Stimulated activated memory B cell treated with anti-CD40 and anti-IgM and Interleukin-4, amounts not matched to agents 10 μg/mL and 1 μg/mL and 100 μg/mL, for 72 hours (primary cell): ENCODE measurements at regions not wholly inside any gene's neighbourhood (a gene's known extent, or its start where the extent isn't known, plus 50 kb on each side); places are given as distances from the start of the nearest gene placed in this dataset.
"Not testable (repeated sequence)": the region's sequence is repeated elsewhere in the genome, so short reads cannot be mapped to it uniquely, and the experiment has no call there.

ENCODE experiments used
- ATAC-seq: fragments of 150-1000 bp; cut with Tn5 transposase; 2 replicates; pipeline ENCODE4 v1.10.0; 2021
- H3K27ac Mint-ChIP-seq: one replicate; pipeline ENCODE4 v1.8.0; 2022; ENCODE audit warnings: mild to moderate bottlenecking, mixed read lengths
- H3K27me3 Mint-ChIP-seq: one replicate; pipeline ENCODE4 v1.8.0; 2022; ENCODE audit warnings: mixed read lengths
- H3K36me3 Mint-ChIP-seq: one replicate; pipeline ENCODE4 v1.8.0; 2022; ENCODE audit warnings: mixed read lengths
- H3K4me1 Mint-ChIP-seq: one replicate; pipeline ENCODE4 v1.8.0; 2022; ENCODE audit warnings: mixed read lengths
- H3K4me3 Mint-ChIP-seq: one replicate; pipeline ENCODE4 v1.8.0; 2022; ENCODE audit warnings: mild to moderate bottlenecking, moderate library complexity, mixed read lengths
- H3K9me3 Mint-ChIP-seq: one replicate; pipeline ENCODE4 v1.8.0; 2022; ENCODE audit warnings: mixed read lengths

GRCh38 chr20:30921286-30922071 lies 336.0 kb upstream of the DEFB115 start:
- H3K27me3 Mint-ChIP-seq = no peaks in the 10 kb centered on the region
- H3K9me3 Mint-ChIP-seq = peaks cover 13% of the 10 kb centered on the region
- no peaks in the 10 kb centered on the region for H3K36me3 Mint-ChIP-seq
- peak; percentile 58 for ATAC-seq
- H3K27ac Mint-ChIP-seq = no peak overlapping the region
- H3K4me3 Mint-ChIP-seq = no peak overlapping the region
- no peaks in the 10 kb centered on the region for H3K4me1 Mint-ChIP-seq

- peaks cover 16% of the 10 kb centered on the region for H3K9me3 Mint-ChIP-seq
- H3K36me3 Mint-ChIP-seq = no peaks in the 10 kb centered on the region
- H3K27ac Mint-ChIP-seq = no peak overlapping the region
These were observed 335.3 kb upstream of the DEFB115 start for GRCh38 chr20:30922129-30922528.

GRCh38 chr20:30937790-30938189 lies 319.7 kb upstream of the DEFB115 start:
- H3K27me3 Mint-ChIP-seq = no peaks in the 10 kb centered on the region
- H3K36me3 Mint-ChIP-seq = no peaks in the 10 kb centered on the region
- H3K4me1 Mint-ChIP-seq = no peaks in the 10 kb centered on the region
- H3K4me3 Mint-ChIP-seq = no peak overlapping the region
- ATAC-seq = no peak
- H3K9me3 Mint-ChIP-seq = no peaks in the 10 kb centered on the region
- H3K27ac Mint-ChIP-seq = no peak overlapping the region

More at GRCh38 chr20:30922129-30922528, 335.3 kb upstream of the DEFB115 start:
- peak; percentile 75 for ATAC-seq
- H3K4me3 Mint-ChIP-seq = no peak overlapping the region
- no peaks in the 10 kb centered on the region for H3K27me3 Mint-ChIP-seq
- H3K4me1 Mint-ChIP-seq = no peaks in the 10 kb centered on the region

GRCh38 chr20:30949761-30950160 lies 307.7 kb upstream of the DEFB115 start:
- Mint-ChIP-seq H3K4me1 (no peaks in the 10 kb centered on the region), H3K4me3 (no peak overlapping the region), H3K9me3 (peaks cover 3% of the 10 kb centered on the region), H3K36me3 (no peaks in the 10 kb centered on the region), H3K27ac (no peak overlapping the region), H3K27me3 (no peaks in the 10 kb centered on the region)
- ATAC-seq = no peak

GRCh38 chr20:30951088-30951487 lies 306.4 kb upstream of the DEFB115 start:
- H3K4me1 Mint-ChIP-seq, H3K27ac Mint-ChIP-seq, H3K9me3 Mint-ChIP-seq, H3K36me3 Mint-ChIP-seq, ATAC-seq, H3K27me3 Mint-ChIP-seq, H3K4me3 Mint-ChIP-seq: not testable (repeated sequence)

GRCh38 chr20:30956649-30957048 lies 300.8 kb upstream of the DEFB115 start:
- not testable (repeated sequence) for H3K36me3 Mint-ChIP-seq, H3K27ac Mint-ChIP-seq, H3K4me1 Mint-ChIP-seq, ATAC-seq, H3K9me3 Mint-ChIP-seq, H3K4me3 Mint-ChIP-seq, H3K27me3 Mint-ChIP-seq

GRCh38 chr20:30959208-30959607 lies 298.3 kb upstream of the DEFB115 start:
- not testable (repeated sequence) for H3K9me3 Mint-ChIP-seq, H3K27me3 Mint-ChIP-seq, ATAC-seq, H3K27ac Mint-ChIP-seq, H3K4me1 Mint-ChIP-seq, H3K4me3 Mint-ChIP-seq, H3K36me3 Mint-ChIP-seq

GRCh38 chr20:30963591-30963990 lies 293.9 kb upstream of the DEFB115 start:
- peaks cover 3% of the 10 kb centered on the region for H3K9me3 Mint-ChIP-seq
- H3K4me1 Mint-ChIP-seq = no peaks in the 10 kb centered on the region
- H3K27ac Mint-ChIP-seq = no peak overlapping the region
- H3K36me3 Mint-ChIP-seq = no peaks in the 10 kb centered on the region
- H3K27me3 Mint-ChIP-seq = no peaks in the 10 kb centered on the region
- no peak for ATAC-seq
- no peak overlapping the region for H3K4me3 Mint-ChIP-seq

GRCh38 chr20:30975859-30976258 lies 281.6 kb upstream of the DEFB115 start:
- H3K4me1 Mint-ChIP-seq, ATAC-seq, H3K36me3 Mint-ChIP-seq, H3K9me3 Mint-ChIP-seq, H3K4me3 Mint-ChIP-seq, H3K27ac Mint-ChIP-seq, H3K27me3 Mint-ChIP-seq: not testable (repeated sequence)

GRCh38 chr20:30985386-30985785 lies 272.1 kb upstream of the DEFB115 start:
- Mint-ChIP-seq H3K4me1 (no peaks in the 10 kb centered on the region), H3K27me3 (no peaks in the 10 kb centered on the region), H3K4me3 (no peak overlapping the region), H3K9me3 (peaks cover 6% of the 10 kb centered on the region), H3K27ac (no peak overlapping the region), H3K36me3 (no peaks in the 10 kb centered on the region)
- no peak for ATAC-seq
